Endothelial cell of umbilical vein (primary cell): ENCODE measurements at regions not wholly inside any gene's neighbourhood (a gene's known extent, or its start where the extent isn't known, plus 50 kb on each side); places are given as distances from the start of the nearest gene placed in this dataset.

Source experiments
- BruUV-seq: library from RNA; stranded (reverse); fragments of 400-500 nt; replicated peaks from 2 replicates; lab custom pipeline; 2021; lab: Mats Ljungman, UMichigan
- CTCF ChIA-PET: fragments of 300-600, 350-600 bp; sonication (Branson Sonifier 250); formaldehyde crosslinking; loops from one replicate; lab custom pipeline; 2021; ENCODE audit warnings: antibody characterized with exemption, inconsistent platforms; lab: Charles Lee
- POLR2A ChIA-PET: fragments of 300-600, 350-600 bp; sonication (Branson Sonifier 250); formaldehyde crosslinking; loops from one replicate; lab custom pipeline; 2021; ENCODE audit warnings: antibody characterized with exemption, inconsistent platforms; lab: Charles Lee
- DNase-seq: peaks from one replicate; pipeline ENCODE4 v3.0.0-alpha.2; 2011; ENCODE audit warnings: low read depth, low spot score
- FAIRE-seq: peaks from 2 replicates; lab custom pipeline; 2011; peaks lifted over from hg19 to GRCh38; lab: Jason Lieb, UNC
- H2AFZ ChIP-seq: 2 replicates; pipeline ENCODE4 v1.6.0; 2012; ENCODE audit warnings: low read depth, low read length, control low read depth, inconsistent platforms
- H3K27ac ChIP-seq: 2 replicates; pipeline ENCODE4 v1.5.1; 2011; ENCODE audit warnings: low read depth, mild to moderate bottlenecking, control low read depth, low read length, moderate library complexity; ENCODE audit not compliant: insufficient read depth
- H3K27me3 ChIP-seq, 2 experiments: 2 replicates each; pipeline versions ENCODE4 v1.6.0 to v1.6.1; 2011; ENCODE audit warnings: low read length in 2 of 2, mixed read lengths in 1 of 2; ENCODE audit not compliant: control insufficient read depth in 2 of 2, insufficient read depth in 2 of 2
- H3K36me3 ChIP-seq, 2 experiments: 2 replicates in 1 of 2; 3 replicates in 1 of 2; pipeline ENCODE4 v1.5.1; 2011; ENCODE audit warnings: low read length in 2 of 2, mild to moderate bottlenecking in 1 of 2, moderate library complexity in 1 of 2; ENCODE audit not compliant: control insufficient read depth in 2 of 2, insufficient read depth in 2 of 2; ENCODE audit errors: extremely low read depth in 1 of 2
- H3K4me1 ChIP-seq: 3 replicates; pipeline ENCODE4 v1.5.1; 2011; ENCODE audit warnings: mild to moderate bottlenecking, low read length; ENCODE audit not compliant: control insufficient read depth, insufficient read depth; ENCODE audit errors: extremely low read depth
- H3K4me2 ChIP-seq: 2 replicates; pipeline ENCODE4 v1.6.1; 2011; ENCODE audit warnings: low read length, control low read depth, mixed read lengths; ENCODE audit not compliant: insufficient read depth
- H3K4me3 ChIP-seq, 3 experiments: fragments of 200-600 bp in 1 of 3; sonication (generic), shearing (Covaris generic) in 1 of 3; replicated peaks in 1 of 3; 2 replicates each; pipeline ENCODE4 v1.5.1; 2011 to 2016; ENCODE audit warnings: control low read depth in 3 of 3, low read length in 3 of 3, mild to moderate bottlenecking in 2 of 3, inconsistent platforms in 1 of 3, low read depth in 1 of 3, moderate library complexity in 1 of 3; ENCODE audit not compliant: insufficient read depth in 1 of 3
- H3K79me2 ChIP-seq: 2 replicates; pipeline ENCODE4 v1.6.0; 2012; ENCODE audit warnings: low read length, inconsistent platforms; ENCODE audit not compliant: control insufficient read depth, insufficient read depth
- H3K9ac ChIP-seq: replicated peaks from 2 replicates; pipeline ENCODE3; 2011; ENCODE audit warnings: low read length, control low read depth; ENCODE audit not compliant: insufficient read depth; ENCODE audit errors: extremely low read depth
- H3K9me1 ChIP-seq: replicated peaks from 3 replicates; pipeline ENCODE4 v1.6.0; 2011; ENCODE audit warnings: mild to moderate bottlenecking, low read length; ENCODE audit not compliant: control insufficient read depth, insufficient read depth; ENCODE audit errors: extremely low read depth
- H3K9me3 ChIP-seq: replicated peaks from 2 replicates; pipeline ENCODE4 v1.5.1; 2012; ENCODE audit warnings: low read length, inconsistent platforms; ENCODE audit not compliant: control insufficient read depth, insufficient read depth
- H4K20me1 ChIP-seq: replicated peaks from 2 replicates; pipeline ENCODE3; 2011; ENCODE audit warnings: mild to moderate bottlenecking, low read length; ENCODE audit not compliant: control insufficient read depth, insufficient read depth; ENCODE audit errors: extremely low read depth
- EZH2 ChIP-seq: IDR thresholded peaks from 2 replicates; pipeline ENCODE4 v1.6.1; 2012; ENCODE audit warnings: borderline replicate concordance, low read depth, mild to moderate bottlenecking, moderate library complexity, low read length, inconsistent platforms; ENCODE audit not compliant: severe bottlenecking
- FOS ChIP-seq: IDR thresholded peaks from 2 replicates; pipeline ENCODE4 v1.6.1; 2011; ENCODE audit warnings: mild to moderate bottlenecking, low read length, moderate library complexity, borderline replicate concordance; ENCODE audit not compliant: insufficient read depth
- GATA2 ChIP-seq: IDR thresholded peaks from 2 replicates; pipeline ENCODE4 v1.7.0; 2011; ENCODE audit warnings: low read depth, mild to moderate bottlenecking, moderate library complexity, mixed read lengths, low read length; ENCODE audit not compliant: insufficient read length, insufficient read depth
- JUN ChIP-seq: IDR thresholded peaks from 2 replicates; pipeline ENCODE4 v1.6.1; 2011; ENCODE audit warnings: borderline replicate concordance, low read depth; ENCODE audit not compliant: insufficient read length, insufficient read depth
- MAX ChIP-seq: IDR thresholded peaks from 2 replicates; pipeline ENCODE4 v1.6.1; 2011; ENCODE audit not compliant: insufficient read depth, insufficient read length
- MYC ChIP-seq: IDR thresholded peaks from one replicate; pipeline ENCODE4 v1.6.1; 2011; ENCODE audit warnings: mild to moderate bottlenecking, low read depth, low read length
- POLR2A ChIP-seq: IDR thresholded peaks from 2 replicates; pipeline ENCODE4 v1.6.1; 2012; ENCODE audit warnings: low read depth, mild to moderate bottlenecking, control low read depth, low read length
- POLR2AphosphoS5 ChIP-seq: IDR thresholded peaks from 2 replicates; pipeline ENCODE4 v1.6.1; 2012; ENCODE audit warnings: low read depth, mild to moderate bottlenecking, control low read depth, low read length, moderate library complexity; ENCODE audit not compliant: insufficient read depth
- dilution Hi-C: fragments of 300-500 bp; cut with MboI; formaldehyde crosslinking; loops from one replicate; pipeline ENCODE4 v1.15.0; 2019; ENCODE audit warnings: low sequenced_read_pairs; ENCODE audit not compliant: extremely low pct_ligation_motif_present
- intact Hi-C: fragments of 100-400 bp; cut with micrococcal nuclease; formaldehyde crosslinking; loops from one replicate; pipeline ENCODE4 v1.10.0; 2022
- TF ChIP-seq, protein P1 (sequence below), 2 donors: IDR thresholded peaks; 1 replicate in 1 of 2; 2 replicates in 1 of 2; pipeline ENCODE4 v1.5.1; 2011; ENCODE audit warnings: low read length in 2 of 2, mild to moderate bottlenecking in 2 of 2, moderate library complexity in 2 of 2, control low read depth in 1 of 2, inconsistent platforms in 1 of 2, low read depth in 1 of 2; ENCODE audit not compliant: insufficient read depth in 1 of 2; ENCODE audit errors: extremely low read depth in 1 of 2

GRCh38 chr6:126664271-126664670 lies 324.4 kb downstream of the CENPW start:
- no peak for FAIRE-seq
- no TSS peak for BruUV-seq
- Histone ChIP-seq H4K20me1 (no peaks in the 10 kb centered on the region), H3K9ac (no peak overlapping the region), H3K9me3 (no peaks in the 10 kb centered on the region), H3K79me2 (no peaks in the 10 kb centered on the region), H3K4me1 (no peaks in the 10 kb centered on the region), H3K4me2 (no peak overlapping the region), H3K36me3 (no peaks in the 10 kb centered on the region), H3K4me3 (no peak overlapping the region), H2AFZ (no peak overlapping the region), H3K27me3 (no peaks in the 10 kb centered on the region), H3K9me1 (no peaks in the 10 kb centered on the region), H3K27ac (no peak overlapping the region)
- POLR2A ChIA-PET = no interaction called here
- dilution Hi-C loops (no loop called here), intact Hi-C loops (loop anchor here (5.0 kb wide), 1 partner anchor 528 kb away; no protein-coding TSS in a partner anchor)
- no peak for DNase-seq
- TF ChIP-seq, protein P1, sequence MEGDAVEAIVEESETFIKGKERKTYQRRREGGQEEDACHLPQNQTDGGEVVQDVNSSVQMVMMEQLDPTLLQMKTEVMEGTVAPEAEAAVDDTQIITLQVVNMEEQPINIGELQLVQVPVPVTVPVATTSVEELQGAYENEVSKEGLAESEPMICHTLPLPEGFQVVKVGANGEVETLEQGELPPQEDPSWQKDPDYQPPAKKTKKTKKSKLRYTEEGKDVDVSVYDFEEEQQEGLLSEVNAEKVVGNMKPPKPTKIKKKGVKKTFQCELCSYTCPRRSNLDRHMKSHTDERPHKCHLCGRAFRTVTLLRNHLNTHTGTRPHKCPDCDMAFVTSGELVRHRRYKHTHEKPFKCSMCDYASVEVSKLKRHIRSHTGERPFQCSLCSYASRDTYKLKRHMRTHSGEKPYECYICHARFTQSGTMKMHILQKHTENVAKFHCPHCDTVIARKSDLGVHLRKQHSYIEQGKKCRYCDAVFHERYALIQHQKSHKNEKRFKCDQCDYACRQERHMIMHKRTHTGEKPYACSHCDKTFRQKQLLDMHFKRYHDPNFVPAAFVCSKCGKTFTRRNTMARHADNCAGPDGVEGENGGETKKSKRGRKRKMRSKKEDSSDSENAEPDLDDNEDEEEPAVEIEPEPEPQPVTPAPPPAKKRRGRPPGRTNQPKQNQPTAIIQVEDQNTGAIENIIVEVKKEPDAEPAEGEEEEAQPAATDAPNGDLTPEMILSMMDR (IDR thresholded peaks at IDR 0.05; ENCODE audit: extremely low read depth in 1 of 2, insufficient read depth in 1 of 2, low read depth in 1 of 2, low read length in 2 of 2) = no peak
- no peak for TF ChIP-seq EZH2
- no peak for TF ChIP-seq GATA2
- TF ChIP-seq FOS = no peak
- TF ChIP-seq MYC = no peak
- TF ChIP-seq POLR2A = no peak
- no peak for TF ChIP-seq POLR2AphosphoS5
- no peak for TF ChIP-seq MAX
- TF ChIP-seq JUN = no peak
- CTCF ChIA-PET = interaction anchor here (1.5 kb wide), 1 partner anchor 14 kb away, joined by 5 read pairs; no protein-coding TSS in a partner anchor
